ENCODE measurements at regions not wholly inside any gene's neighbourhood (a gene's known extent, or its start where the extent isn't known, plus 50 kb on each side); places are given as distances from the start of the nearest gene placed in this dataset.

DNA sequence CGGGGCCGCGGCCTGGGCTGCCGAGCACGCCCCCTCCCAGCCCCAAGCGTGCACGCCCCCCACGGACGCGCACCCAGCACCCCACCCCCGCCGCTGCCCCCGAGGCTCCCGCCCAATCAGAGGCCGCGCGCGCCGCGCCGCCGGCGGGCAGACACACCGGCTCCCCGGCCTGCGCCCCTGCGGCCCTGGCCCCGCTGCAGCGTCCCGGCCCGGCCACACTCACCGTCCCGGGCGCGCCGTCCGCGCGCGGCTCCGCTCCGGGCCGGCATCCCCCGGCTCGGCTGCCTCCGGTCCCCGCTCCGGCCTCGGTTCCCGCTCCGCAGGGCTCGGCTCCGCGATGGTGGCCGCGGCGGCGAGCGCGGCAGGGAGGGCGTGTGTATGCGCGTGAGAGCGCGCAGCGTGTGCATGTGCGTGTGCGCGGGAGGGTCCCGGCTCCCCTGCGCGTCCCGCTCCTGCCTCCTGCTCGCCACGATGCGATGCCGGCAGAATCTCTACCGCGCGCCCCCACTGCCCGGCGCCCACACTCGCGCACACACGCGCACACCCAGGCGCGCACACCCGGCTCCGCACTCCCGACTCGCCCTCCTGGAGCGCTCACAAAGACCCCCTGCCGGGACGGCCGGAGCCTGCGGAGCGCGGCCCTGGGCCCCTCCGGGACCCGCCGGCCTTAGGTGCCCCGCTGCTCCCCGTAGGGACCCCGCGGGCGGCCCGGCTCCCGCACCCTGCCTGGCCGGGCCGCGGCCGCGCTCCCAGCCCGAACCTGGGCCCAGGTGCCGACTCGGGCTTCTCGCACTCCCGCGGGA lies 186.5 kb upstream of the LINGO1 start:
- no peak for DNase-seq

DNA sequence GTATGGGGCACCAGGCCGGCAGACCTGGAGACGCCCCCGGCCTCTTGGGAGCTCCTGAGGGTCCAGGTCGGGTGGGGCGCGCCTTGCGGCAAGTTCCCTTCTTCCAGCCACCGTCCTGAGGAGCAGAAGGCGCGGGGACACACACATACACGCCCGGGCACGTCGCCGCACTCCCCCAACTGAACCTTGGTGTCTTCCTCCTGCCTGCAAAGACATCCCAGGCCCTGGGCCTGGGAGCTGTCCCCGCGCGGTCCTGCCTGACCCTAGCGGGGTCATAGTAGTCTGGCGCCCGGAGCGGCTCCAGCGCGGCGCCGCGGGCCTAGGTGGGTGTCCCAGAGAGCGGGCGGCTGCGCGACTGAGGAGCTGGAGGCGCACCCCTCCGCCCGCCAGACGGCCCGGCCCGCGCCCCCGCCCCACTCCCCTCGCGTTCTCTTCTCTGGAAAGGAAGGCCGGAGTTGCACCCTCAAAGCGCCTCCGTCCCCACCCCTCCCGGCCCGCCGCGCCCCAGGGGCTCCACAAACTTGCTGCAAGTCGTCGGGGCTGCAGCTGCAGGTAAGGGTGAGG lies 185.9 kb upstream of the LINGO1 start:
- no peak for DNase-seq

DNA sequence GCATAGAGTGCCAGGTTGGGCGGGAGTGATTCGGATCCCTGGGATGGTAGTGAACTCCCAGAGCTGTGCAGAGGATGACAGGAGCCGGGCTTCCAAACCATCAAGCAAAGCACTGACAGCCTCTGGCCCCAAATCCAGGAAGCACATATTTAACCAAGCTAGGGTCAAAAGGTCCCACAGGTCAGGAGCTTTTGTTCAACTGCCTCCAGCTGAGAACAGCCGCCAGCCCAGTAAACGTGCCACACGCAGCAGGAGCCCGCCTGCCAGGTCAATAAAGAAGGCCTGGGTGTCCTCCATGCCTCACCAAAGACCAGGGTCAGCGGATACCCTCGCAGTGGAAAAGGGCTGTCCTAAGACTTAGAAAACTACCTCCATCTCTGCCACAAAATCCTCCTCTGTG lies 184.7 kb upstream of the LINGO1 start:
- no peak for DNase-seq

DNA sequence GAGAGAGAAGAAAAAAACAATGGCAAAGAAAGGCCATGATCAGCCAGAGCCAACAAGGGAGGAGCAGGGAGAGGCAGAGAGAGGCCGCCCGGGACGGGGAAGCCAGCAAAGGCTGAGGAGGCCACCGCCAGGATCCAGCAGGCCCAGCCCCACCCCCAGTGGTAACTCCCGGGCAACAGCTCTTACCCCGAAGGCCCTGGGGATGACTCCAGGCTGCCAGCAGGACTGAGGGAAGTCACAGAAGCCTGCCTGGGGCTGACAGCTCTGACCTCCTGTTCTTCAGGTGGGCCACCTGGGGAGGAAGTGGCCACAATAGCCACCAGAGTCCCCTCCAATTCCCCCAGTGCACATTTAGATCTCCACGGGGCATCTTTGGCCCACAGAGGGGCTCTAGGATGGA lies 184.3 kb upstream of the LINGO1 start:
- no peak for DNase-seq

DNA sequence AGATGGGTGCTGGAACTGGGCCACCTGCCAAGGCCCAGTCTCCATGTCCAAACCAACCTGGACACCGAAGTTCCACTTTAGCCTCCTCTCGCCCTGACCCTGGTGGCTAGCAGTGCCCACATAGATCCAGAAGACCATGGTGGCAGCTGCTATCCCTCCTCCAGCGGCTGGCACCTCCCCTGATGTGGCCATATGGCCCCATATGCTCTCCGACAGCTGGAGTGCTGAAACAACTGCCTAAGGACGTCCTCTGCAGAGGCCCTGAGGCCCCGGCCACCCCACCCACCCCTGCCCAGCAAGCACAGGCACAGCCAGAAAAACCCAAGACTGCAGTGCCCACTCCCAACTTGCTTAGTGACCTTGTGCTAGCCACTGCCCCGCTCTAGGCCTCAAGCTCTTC lies 182.3 kb upstream of the LINGO1 start:
- DNase-seq: no peak

DNA sequence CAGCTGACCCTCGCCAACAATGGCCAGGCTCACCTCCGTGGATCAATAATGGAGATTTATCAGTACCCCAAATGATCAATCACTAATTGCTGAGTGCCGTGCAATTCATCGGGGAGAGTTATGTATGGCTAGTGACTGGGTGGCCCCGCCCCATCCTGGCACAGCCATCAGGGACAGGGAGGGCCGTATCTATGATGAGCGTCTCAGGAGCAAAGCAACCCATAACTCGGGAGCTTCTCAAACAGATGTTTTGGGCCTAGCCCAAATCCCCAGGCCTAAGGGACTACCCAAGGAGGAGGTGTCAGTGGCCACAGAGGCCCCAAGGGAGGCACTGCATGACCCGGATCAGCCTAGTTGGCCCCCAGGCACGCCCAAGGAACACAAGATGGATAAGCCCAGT lies 180.0 kb upstream of the LINGO1 start:
- DNase-seq: no peak

DNA sequence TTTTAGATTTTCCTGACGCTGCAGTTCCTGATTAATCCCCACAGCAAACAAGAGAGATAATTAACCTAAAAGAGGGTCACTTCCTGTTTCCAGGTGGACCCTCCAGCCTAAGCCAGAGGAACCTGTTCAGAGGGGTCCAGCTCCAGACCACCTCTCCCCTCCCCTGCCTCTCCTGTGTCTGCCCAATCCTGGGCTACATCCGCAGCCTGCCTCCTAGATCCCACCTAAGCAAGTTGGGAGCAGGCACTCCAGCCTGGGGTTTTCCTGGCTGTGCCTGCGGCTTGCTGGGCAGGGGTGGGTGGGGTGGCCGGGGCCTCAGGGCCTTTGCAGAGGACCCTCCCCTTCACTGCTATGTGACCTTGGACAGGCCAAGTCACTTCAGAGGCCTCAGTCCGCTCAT lies 178.6 kb upstream of the LINGO1 start:
- DNase-seq: no peak

DNA sequence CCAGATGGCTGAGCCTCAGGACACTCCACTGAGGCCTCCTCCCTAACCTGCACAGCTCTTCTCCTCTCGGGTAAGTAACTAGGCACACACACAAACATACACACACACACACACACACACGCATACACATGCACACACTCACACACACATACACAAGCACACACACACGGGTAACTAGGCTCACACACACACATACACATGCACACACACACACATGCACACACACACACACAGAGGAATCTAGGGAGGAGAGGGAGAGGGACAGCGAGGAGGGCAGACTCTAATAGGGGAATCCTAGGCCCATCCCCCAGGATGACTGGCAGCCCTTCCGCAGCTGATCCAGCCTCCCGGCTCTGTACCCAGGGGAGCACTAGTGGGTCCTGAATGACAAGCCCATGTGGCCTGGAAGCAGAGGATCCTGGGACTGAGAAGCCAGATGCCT lies 177.4 kb upstream of the LINGO1 start:
- DNase-seq: no peak

DNA sequence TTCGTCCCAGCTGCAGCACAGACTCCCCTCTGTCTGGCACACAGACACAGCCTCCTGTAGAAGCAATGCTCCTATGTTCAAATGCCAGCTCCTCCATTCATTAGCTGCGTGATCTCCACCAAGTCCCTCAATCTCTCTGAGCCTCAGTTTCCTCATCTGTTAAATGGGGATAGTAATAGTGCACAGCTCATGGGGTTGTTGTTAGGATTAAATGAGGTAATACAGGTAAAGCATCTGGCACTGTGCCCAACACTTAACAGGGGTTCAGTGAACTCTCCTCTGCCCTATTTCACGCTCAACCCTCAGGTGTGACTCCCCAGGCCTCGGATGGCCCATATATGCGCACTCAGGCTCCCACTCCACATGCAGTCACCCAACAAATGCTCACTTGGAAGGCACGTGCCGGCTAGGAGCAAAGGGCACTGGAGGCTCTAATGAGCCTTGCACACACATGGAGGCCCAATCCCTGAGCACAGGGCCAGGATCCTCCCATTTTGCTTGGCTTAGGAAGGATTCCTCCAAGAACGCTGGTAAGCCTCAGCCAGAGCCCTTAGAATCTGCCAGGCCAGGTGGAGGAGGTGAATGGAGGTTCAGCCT lies 176.0 kb upstream of the LINGO1 start:
- DNase-seq: no peak

DNA sequence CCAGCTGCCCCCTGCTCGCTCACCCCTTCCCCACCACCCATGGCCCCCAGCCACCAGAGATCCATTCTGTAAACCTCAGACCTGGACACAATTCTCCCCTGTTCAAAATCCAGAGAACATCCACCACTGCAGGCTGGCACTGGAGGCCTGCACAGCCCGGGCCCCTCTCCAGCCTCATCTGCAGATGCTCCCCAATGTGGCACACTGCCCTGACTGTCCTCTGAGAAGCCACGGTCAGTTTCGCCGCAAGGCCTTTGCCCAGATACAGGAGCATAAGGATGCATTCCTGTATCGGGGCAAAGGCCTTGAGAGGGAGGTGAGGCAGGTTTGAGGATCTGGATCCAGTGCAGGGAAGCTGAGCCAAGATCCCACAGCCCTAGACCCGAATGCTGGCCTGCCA lies 175.4 kb upstream of the LINGO1 start:
- DNase-seq: no peak

DNA sequence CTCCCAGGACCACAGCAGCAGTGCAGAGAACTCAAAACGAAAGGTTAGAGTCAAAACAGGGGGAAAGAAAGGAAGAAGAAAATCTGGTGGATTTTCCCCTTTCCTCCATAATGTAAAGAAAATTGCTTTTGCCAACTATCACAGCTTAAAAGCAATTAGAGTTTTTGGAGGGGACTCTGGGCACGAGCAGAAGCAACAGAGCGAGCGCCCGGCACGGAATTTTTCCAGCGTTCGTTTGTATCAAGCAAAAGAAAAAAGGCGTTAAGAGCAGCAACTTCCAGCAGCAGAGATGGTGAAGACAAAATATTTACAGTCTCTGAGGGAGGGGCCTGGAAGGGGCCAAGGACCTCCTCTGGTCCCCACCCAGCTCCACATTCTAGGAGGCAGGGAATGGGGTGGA lies 174.9 kb upstream of the LINGO1 start:
- DNase-seq: no peak

DNA sequence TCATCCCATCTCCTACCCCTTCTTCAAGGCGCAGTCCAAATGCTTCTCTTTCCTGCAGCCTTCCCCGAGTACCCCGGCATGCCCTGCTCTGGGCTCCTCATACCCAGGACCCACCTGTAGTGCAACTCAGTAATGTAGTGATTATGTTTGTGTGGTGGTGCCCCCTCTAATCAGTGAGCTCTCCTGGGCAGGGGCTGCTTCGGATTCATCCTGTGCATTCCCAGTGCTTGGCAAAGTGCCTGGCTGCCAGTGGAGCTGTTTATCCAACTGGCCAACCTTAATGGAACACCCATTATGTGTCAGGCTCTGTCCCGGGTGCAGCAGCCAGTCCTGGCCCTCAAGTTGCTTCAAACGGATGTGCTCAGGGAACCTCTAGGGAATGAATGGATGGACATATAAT lies 174.4 kb upstream of the LINGO1 start:
- DNase-seq: no peak

DNA sequence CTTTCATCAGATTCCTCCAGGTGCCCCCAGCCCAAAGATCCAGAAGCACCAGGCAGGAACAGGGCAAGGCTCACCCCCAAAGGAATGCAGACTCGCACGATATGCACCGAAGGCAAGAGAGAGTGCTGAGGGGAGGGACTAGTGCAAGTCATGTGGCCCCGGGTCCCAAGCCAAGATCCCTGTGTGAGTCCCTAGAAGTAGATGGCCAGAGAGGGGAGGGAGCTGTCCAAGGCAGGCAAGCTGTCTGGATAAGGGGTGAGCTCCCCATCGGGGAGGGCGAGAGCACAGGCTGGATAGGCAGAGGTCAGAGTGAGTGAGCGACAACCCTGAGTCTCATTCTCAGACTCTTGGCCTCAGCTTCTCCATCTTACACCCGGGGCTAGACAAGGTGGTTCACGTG lies 171.5 kb upstream of the LINGO1 start:
- no peak for DNase-seq

DNA sequence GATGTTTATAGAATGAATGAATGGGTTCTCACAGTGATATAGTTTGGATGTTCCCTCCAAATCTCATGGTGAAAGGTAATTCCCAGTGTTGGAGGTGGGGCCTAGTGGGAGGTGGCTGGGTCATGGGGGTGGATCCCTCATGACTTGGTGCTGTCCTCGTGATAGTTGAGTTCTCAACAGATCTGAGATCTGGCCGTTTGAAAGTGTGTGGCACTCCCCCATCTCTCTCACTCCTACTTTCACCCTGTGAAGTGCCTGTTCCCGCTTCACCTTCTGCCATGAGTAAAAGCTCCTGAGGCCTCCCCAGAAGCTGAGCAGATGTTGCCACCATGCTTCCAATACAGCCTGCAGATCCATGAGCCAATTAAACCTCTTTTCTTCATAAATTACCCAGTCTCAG lies 170.8 kb upstream of the LINGO1 start:
- DNase-seq: no peak

DNA sequence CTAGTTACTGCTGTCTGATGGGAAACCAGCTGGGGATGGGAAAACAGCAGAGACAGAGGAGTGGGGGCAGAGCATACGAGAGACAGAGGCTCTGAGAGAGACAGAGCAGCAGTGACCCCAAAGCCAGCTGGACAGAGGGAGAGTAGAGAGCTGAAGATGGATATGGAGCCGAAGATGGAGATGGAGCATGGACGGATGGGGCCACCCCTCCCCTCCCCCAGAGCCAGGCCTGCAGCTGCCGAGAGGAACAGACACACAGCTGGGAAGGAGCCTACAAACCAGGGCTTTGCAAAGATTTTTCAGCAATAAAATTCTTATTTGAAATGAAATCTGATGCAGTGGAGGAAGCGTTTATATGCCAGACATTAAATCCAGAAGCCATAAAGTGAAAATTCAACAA lies 167.6 kb upstream of the LINGO1 start:
- DNase-seq: no peak

DNA sequence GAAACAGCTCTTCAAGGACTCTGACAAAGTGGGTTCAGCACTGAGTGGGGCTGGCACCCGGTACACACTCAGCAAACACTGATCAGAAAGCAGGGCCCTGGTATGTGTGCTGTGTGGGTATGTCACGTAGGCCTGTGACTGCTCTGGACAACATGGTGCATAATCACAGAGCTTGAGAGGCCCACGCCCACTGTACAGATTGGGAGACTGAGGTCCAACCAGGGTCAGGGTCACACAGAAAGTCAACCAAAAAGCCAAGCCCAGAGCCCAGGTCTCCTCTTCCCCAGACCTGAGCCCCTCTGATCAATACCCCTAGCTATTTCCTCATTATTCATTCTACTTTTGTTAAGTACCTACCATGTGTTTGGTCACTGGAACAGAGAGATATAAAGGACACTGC lies 166.1 kb upstream of the LINGO1 start:
- DNase-seq: no peak

DNA sequence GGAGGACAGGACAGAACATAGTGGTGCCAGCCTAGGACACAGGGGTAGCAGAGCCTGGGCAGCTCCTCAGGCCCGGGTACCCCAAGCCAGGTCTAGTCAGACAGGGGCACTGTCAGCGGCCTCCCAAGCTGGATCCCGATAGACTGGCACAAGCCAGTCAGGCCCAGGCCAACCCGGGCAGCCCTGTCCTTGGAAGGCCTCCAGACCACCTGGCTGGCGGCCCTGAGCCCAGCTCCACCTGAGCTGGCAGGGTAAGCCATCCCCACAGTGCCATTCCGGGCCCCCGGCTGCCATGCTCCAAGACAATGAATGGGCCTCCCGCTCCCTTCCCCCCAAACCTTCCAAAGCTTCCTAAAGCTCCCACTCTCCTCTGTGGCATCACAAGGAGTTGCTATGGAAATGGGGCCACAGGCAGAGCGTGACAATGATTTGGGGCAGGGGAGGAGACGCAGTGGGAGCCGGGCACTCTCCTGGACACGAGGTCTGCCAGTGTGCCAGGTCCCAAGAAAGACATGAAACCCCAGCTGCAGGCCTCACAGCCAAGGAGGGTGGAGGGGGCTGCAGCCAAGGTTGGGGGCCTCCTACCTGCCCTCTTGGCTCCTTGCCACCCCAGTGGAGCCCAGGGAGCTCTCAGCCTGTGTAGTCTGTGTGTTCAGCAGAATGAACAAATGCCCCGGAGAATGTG lies 165.6 kb upstream of the LINGO1 start:
- DNase-seq: no peak

DNA sequence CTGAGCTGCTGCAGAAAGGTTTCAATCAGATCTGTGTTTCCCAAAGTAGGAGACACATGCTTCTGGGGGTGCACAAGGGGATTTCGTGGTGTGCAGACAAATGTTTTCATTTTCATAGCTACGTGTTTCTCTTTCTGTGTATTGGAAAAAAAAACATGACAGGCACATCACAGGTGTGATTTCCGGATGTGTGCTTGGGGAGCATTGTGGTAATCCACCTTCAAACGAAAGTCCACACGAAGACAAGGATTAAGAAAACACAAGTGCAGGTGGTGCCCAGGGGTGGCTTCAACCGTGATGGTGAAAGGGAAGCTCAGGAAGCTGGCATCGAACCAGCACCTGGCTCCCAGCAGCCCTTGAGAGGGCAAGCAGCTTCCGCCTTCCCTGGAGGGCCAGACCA lies 164.6 kb upstream of the LINGO1 start:
- no peak for DNase-seq

DNA sequence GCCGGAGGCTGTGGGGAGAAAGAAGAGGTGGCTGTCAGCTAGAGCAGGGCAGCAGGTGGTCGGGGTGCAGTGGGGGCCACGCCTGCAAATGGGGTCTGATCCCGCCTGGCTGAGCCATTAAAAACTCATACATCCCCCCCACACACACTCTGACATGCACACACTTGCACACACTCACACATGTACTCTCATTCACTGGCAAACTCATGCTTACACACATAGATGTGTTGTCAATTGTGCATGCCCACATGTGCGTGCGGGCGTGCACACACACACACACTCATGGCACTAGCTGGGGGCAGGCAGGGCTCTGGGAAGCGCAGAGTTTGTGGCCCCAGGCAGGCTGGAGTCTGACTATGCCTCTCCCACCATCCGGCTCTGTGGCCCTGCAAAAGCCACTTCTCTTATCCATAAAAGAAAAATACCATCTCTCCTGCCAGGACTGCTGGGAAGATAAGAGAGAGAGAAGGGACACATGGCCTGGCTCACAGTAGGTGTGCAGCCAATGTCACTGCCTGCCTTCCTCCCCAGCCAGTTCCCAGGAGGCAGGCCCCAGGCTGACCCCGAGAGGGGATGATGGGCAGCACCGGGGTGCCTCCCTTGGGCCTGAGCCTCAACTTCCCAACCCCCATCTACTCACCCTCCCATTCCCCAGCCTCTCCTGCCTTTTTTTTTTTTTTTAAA lies 163.5 kb upstream of the LINGO1 start:
- no peak for DNase-seq

DNA sequence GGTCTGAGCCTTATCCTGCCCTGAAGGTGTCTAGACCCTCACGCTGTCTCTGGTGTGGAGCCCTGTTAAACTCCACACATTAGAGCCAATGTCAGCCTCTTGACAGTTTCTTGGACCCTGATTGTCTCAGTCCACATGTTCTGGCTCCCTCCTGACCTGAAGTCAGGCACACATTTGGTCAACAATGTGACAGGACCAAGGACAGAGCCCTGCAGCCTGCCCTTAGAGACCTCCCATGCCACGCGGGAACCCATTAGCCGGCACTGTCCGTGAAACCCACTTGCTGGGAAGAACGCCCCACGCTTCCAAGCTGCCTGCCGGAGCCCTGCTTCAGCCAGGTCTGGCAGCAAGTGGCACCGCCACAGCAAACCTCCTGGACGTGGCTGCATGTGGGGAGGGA lies 162.7 kb upstream of the LINGO1 start:
- DNase-seq: no peak

DNA sequence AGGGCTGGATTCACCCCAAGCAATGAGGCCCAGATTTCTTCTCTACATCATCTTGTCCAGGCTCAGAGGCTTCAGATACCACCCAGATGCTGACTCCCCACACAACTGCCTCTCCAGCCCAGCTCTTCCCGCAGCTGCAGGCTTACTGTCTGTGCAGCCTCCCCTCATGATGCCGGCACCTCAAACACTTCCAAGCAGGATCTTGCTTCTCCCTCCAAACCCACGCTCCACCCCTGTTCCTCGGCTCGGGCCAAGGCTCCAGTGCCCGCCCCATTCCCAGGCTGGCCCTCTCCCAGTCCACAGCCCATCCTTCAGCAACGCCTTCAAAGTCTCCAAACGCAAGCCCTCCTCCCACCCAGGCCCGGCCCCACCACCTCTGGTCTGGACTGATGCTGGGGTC lies 159.2 kb upstream of the LINGO1 start:
- DNase-seq: no peak

DNA sequence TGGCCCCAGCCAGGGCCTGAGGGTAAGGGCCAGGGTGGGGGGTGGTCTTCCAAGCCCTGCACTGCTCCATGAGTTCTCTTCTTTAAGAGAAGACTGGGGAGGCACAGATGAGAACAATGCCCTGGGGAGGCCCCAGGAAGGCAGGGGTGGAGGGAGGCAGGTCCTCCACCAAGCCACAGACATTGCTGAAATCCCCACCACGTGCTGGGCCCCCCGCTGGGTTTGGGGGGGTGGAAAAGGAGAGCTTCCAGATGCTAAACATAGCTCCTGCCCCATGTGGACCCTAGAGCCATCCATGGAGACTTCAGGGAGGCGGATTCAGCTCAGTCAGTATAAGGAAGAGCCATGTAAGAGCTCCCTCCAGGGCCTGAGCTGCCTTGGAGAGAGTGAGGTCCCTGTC lies 157.8 kb upstream of the LINGO1 start:
- no peak for DNase-seq

DNA sequence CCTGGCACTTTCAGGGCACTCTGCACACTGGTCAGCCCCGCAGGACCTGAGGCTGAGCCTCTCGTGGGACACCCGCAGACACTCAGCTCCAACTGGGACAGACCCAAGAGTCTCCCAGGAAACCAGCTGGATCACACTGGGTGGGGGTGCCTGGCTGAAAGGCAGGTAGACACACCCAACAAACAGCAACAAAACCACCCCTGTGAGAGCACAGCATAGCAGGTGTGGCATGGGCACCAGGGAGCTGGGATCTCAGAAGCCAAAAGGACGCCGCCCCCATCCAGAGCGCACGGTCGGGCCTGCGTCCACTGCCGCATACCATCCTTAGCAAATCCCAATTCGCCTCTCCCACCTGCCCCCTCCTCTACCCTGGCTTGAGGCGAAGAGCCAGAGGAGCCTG lies 154.2 kb upstream of the LINGO1 start:
- no peak for DNase-seq

Data from activated CD4-positive, CD25-positive, alpha-beta regulatory T cell treated with anti-CD3 and anti-CD28 coated beads, Interleukin-2, amount 50 U/mL, for 72 hours (primary cell).